ENCODE measurements at regions not wholly inside any gene's neighbourhood (a gene's known extent, or its start where the extent isn't known, plus 50 kb on each side); places are given as distances from the start of the nearest gene placed in this dataset.
"Not testable (repeated sequence)": the region's sequence is repeated elsewhere in the genome, so short reads cannot be mapped to it uniquely, and the experiment has no call there.

DNA sequence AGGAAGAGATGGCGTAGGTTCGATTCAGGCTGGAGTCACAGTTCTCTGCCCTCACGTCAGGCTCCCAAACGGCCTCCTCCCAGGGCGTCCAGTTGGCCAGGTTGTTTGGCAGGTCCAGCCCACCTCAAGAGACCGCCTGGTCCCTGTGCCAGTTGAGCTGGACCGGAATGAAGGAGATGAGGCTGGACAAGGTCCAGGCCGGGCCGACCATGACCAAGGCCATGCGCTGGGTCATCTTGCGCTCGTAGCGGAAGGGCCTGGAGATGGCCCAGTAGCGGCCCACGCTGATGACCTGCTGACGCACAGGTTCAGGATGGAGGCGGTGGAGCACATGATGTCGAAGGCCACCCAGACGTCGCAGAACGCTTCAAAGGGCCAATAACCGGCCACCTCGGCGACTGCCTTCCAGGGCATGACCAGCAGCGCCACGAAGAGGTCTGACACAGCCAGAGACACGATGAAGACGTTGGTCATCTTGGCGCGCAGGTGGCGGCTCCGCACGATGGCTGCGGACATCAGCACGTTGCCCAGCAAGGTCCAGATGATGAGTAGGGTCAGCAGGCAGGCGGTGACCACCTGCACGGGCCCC lies 919.5 kb downstream of the RPIA start:
- TF ChIP-seq, protein P1, sequence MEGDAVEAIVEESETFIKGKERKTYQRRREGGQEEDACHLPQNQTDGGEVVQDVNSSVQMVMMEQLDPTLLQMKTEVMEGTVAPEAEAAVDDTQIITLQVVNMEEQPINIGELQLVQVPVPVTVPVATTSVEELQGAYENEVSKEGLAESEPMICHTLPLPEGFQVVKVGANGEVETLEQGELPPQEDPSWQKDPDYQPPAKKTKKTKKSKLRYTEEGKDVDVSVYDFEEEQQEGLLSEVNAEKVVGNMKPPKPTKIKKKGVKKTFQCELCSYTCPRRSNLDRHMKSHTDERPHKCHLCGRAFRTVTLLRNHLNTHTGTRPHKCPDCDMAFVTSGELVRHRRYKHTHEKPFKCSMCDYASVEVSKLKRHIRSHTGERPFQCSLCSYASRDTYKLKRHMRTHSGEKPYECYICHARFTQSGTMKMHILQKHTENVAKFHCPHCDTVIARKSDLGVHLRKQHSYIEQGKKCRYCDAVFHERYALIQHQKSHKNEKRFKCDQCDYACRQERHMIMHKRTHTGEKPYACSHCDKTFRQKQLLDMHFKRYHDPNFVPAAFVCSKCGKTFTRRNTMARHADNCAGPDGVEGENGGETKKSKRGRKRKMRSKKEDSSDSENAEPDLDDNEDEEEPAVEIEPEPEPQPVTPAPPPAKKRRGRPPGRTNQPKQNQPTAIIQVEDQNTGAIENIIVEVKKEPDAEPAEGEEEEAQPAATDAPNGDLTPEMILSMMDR (optimal IDR thresholded peaks at IDR 0.05 in 1 of 3, IDR thresholded peaks at IDR 0.05 in 1 of 3, conservative IDR thresholded peaks at IDR 0.05 in 1 of 3; ENCODE audit: extremely low read depth in 1 of 3, insufficient read depth in 2 of 3, low read length in 3 of 3) = not testable (repeated sequence)
- TF ChIP-seq EZH2 (IDR thresholded peaks at IDR 0.05; ENCODE audit: low read length) = not testable (repeated sequence)

Data from keratinocyte (primary cell).